HepG2 (cell line): ENCODE measurements at regions not wholly inside any gene's neighbourhood (a gene's known extent, or its start where the extent isn't known, plus 50 kb on each side); places are given as distances from the start of the nearest gene placed in this dataset.
A peak's percentile ranks its signal among the peaks of the same experiment; 100 is the strongest.

Experiments used
- ATAC-seq: fragments of 200-7000 bp; cut with Tn5 transposase; 3 replicates; pipeline ENCODE4 v1.9.1; 2020; ENCODE audit warnings: mild to moderate bottlenecking, moderate library complexity
- BruUV-seq: library from RNA; stranded (reverse); fragments of 400-500 nt; replicated peaks from 2 replicates; lab custom pipeline; 2021; lab: Mats Ljungman, UMichigan
- CTCF ChIA-PET: fragments of 300-600 bp; formaldehyde crosslinking; extraction: SDS; loops from one replicate; lab custom pipeline; 2021; ENCODE audit warnings: low total read pairs, inconsistent platforms, low intra/inter-chr PET ratio; lab: Yijun Ruan, JAX
- POLR2A ChIA-PET: fragments of 350-600 bp; sonication (Branson Sonifier 250); formaldehyde crosslinking; loops from one replicate; lab custom pipeline; 2020; ENCODE audit warnings: antibody characterized with exemption, inconsistent platforms; lab: Yijun Ruan, JAX
- DNase-seq: peaks from one replicate; pipeline ENCODE4 v3.0.0-alpha.2; 2015; ENCODE audit warnings: low spot score
- FAIRE-seq: peaks from 3 replicates; lab custom pipeline; 2011; peaks lifted over from hg19 to GRCh38; lab: Jason Lieb, UNC
- H2AFZ ChIP-seq: one replicate; pipeline ENCODE4 v1.6.1; 2011; ENCODE audit warnings: low read length, inconsistent platforms
- H3K27ac ChIP-seq: fragments of 300-600 bp; 3 replicates; pipeline ENCODE4 v1.8.0; 2011; ENCODE audit warnings: mixed run types, mild to moderate bottlenecking, mixed read lengths, low read length, inconsistent platforms; ENCODE audit not compliant: insufficient read depth; ENCODE audit errors: extremely low read length
- H3K27me3 ChIP-seq, 2 experiments: fragments of 200-600 bp in 1 of 2; 2 replicates in 1 of 2; 3 replicates in 1 of 2; pipeline versions ENCODE4 v1.6.0 to v1.8.0; 2011; ENCODE audit warnings: low read length in 2 of 2, mild to moderate bottlenecking in 2 of 2, moderate library complexity in 2 of 2, inconsistent platforms in 1 of 2; ENCODE audit not compliant: insufficient read depth in 2 of 2, control insufficient read depth in 1 of 2
- H3K36me3 ChIP-seq, 2 experiments: fragments of 200-600 bp in 1 of 2; replicated peaks in 1 of 2; 2 replicates in 1 of 2; 3 replicates in 1 of 2; pipeline versions ENCODE4 v1.5.1 to v1.8.0; 2011; ENCODE audit warnings: low read length in 2 of 2, inconsistent platforms in 1 of 2; ENCODE audit not compliant: insufficient read depth in 2 of 2, control insufficient read depth in 1 of 2
- H3K4me1 ChIP-seq: 2 replicates; pipeline ENCODE4 v1.5.1; 2012; ENCODE audit warnings: low read length, inconsistent platforms; ENCODE audit not compliant: insufficient read depth
- H3K4me2 ChIP-seq: 2 replicates; pipeline ENCODE4 v1.6.0; 2011; ENCODE audit warnings: low read depth, low read length, inconsistent platforms
- H3K4me3 ChIP-seq, 3 experiments: fragments of 200-600 bp in 1 of 3; sonication (generic), shearing (Covaris generic) in 1 of 3; replicated peaks in 1 of 3; 2 replicates each; pipeline ENCODE4 v1.5.1; 2011 to 2016; ENCODE audit warnings: low read length in 3 of 3, inconsistent platforms in 2 of 3, low read depth in 2 of 3, mild to moderate bottlenecking in 2 of 3, control low read depth in 1 of 3, mixed read lengths in 1 of 3; ENCODE audit not compliant: insufficient read depth in 1 of 3
- H3K79me2 ChIP-seq: one replicate; pipeline ENCODE4 v1.6.1; 2011; ENCODE audit warnings: low read length, inconsistent platforms; ENCODE audit not compliant: insufficient read depth
- H3K9ac ChIP-seq: 2 replicates; pipeline ENCODE4 v1.6.0; 2011; ENCODE audit warnings: mild to moderate bottlenecking, low read depth, low read length, inconsistent platforms; ENCODE audit not compliant: insufficient read depth
- H3K9me3 ChIP-seq: 2 replicates; pipeline ENCODE4 v1.5.1; 2012; ENCODE audit warnings: mild to moderate bottlenecking, low read length
- H4K20me1 ChIP-seq: 2 replicates; pipeline ENCODE4 v1.6.0; 2011; ENCODE audit warnings: inconsistent platforms, mild to moderate bottlenecking, low read length, moderate library complexity; ENCODE audit not compliant: insufficient read depth
- CREB1 ChIP-seq, 2 experiments: fragments of 450-650 bp in 1 of 2; IDR thresholded peaks; 2 replicates each; pipeline ENCODE4 v1.6.1; 2016 to 2017; ENCODE audit warnings: control low read depth in 1 of 2, mild to moderate bottlenecking in 1 of 2, missing compliant biosample characterization in 1 of 2, missing genetic modification characterization in 1 of 2
- HNF4G ChIP-seq, 2 experiments: sonication (generic) in 1 of 2; formaldehyde crosslinking in 1 of 2; IDR thresholded peaks; 2 replicates each; pipeline versions ENCODE4 v1.4.0 to v1.6.1; 2011 to 2020; ENCODE audit warnings: borderline replicate concordance in 2 of 2, low read depth in 2 of 2, mild to moderate bottlenecking in 2 of 2, low read length in 1 of 2, missing genetic modification reagents in 1 of 2, moderate library complexity in 1 of 2
- ZFP82 ChIP-seq: sonication (generic); formaldehyde crosslinking; IDR thresholded peaks from 2 replicates; pipeline ENCODE4 v1.5.1; 2020; ENCODE audit warnings: mild to moderate bottlenecking, missing genetic modification reagents, borderline replicate concordance
- ZNF788 ChIP-seq: sonication (generic); formaldehyde crosslinking; IDR thresholded peaks from 2 replicates; pipeline ENCODE4 v1.5.0; 2020; ENCODE audit warnings: mild to moderate bottlenecking, missing genetic modification reagents, borderline replicate concordance
- WGBS: methylation state at CpG from one replicate; pipeline ENCODE4 v1.1.6; 2017; ENCODE audit warnings: low lambda C conversion rate; 5-methylcytosine and 5-hydroxymethylcytosine counted together
- in situ Hi-C: cut with HindIII; loops from 2 replicates; pipeline ENCODE4 v1.10.0; 2017; ENCODE audit warnings: low pct_unique_long_range_greater_than_20kb; ENCODE audit not compliant: extremely low pct_ligation_motif_present
- intact Hi-C: fragments of 100-400 bp; cut with micrococcal nuclease; formaldehyde crosslinking; loops from one replicate; pipeline ENCODE4 v1.10.0; 2022; ENCODE audit not compliant: unreplicated experiment

DNA sequence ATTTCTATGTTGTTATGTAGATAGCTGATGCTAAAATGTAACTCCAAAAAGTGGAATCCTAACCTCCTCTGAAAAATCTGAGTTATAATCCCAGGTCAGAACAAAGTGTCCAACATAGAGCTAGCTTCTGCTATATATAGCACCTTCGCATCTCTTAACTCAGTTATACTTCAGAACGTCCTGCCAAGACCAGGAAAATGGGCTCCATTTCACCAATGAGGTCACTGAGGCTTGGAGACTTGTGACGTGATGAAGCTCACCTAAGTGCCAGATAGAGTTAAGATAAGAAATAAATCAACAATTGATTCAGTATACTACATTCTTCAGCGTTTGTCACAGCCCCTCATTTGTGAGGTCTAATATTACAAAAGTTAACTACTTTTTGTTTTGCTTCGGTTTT lies 88.8 kb downstream of the KCTD12 start:
- Histone ChIP-seq H3K27ac (no peak overlapping the region), H3K9ac (no peak overlapping the region), H2AFZ (no peak overlapping the region), H3K27me3 (no peaks in the 10 kb centered on the region), H4K20me1 (no peaks in the 10 kb centered on the region), H3K79me2 (no peaks in the 10 kb centered on the region), H3K36me3 (no peaks in the 10 kb centered on the region), H3K4me3 (no peak overlapping the region), H3K9me3 (no peaks in the 10 kb centered on the region), H3K4me1 (no peaks in the 10 kb centered on the region), H3K4me2 (no peak overlapping the region)
- no peak for ATAC-seq
- DNase-seq: no peak
- TF ChIP-seq CREB1 (IDR thresholded peaks at IDR 0.05) (peak; percentile 48), CREB1 (CRISPR knock-in tag; IDR thresholded peaks at IDR 0.05) (no peak), ZFP82 (no peak), ZNF788 (CRISPR knock-in tag) (no peak)
- in situ Hi-C loops (no loop called here), intact Hi-C loops (no loop called here)
- BruUV-seq: no TSS peak
- FAIRE-seq: no peak
- ChIA-PET POLR2A (no interaction called here), CTCF (no interaction called here)
- WGBS: 0% methylated on average over 5 of the region's 5 CpGs

DNA sequence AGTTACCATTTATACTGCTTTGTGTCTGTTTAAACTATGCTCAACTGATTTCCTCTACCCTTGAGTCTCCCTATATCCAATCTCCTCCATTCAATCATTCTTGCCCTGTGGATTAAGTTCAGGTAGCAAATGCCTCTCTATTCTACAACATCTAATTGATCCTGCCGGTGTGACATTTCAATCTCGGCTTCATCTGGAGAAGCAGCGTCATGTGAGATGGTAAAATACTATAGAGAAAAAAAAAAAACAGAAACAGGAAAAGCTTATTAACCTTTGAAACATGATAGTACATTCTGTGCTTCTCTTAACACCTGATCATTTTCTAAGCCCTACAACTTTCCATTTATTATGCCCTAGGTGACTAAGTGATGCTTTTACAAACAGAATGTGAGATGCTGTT lies 89.4 kb downstream of the KCTD12 start:
- ATAC-seq (no peak), DNase-seq (no peak), FAIRE-seq (no peak)
- POLR2A ChIA-PET: no interaction called here
- no peak for TF ChIP-seq HNF4G (IDR thresholded peaks at IDR 0.05; ENCODE audit: borderline replicate concordance, low read depth, low read length)
- no peak for TF ChIP-seq HNF4G (CRISPR knock-in tag; IDR thresholded peaks at IDR 0.05; ENCODE audit: borderline replicate concordance, low read depth)
- no peaks in the 10 kb centered on the region for H3K27me3 ChIP-seq
- no TSS peak for BruUV-seq
- H3K36me3 ChIP-seq: no peaks in the 10 kb centered on the region
- H3K4me3 ChIP-seq: no peak overlapping the region
- no peak overlapping the region for H3K9ac ChIP-seq
- no peak overlapping the region for H3K27ac ChIP-seq
- 0% methylated on average over 3 of the region's 3 CpGs for WGBS
- no peaks in the 10 kb centered on the region for H3K9me3 ChIP-seq
- H3K4me1 ChIP-seq: no peaks in the 10 kb centered on the region
- in situ Hi-C loops (no loop called here), intact Hi-C loops (no loop called here)
- H3K4me2 ChIP-seq: no peak overlapping the region
- H2AFZ ChIP-seq: no peak overlapping the region
- no peaks in the 10 kb centered on the region for H3K79me2 ChIP-seq
- CTCF ChIA-PET: no interaction called here
- H4K20me1 ChIP-seq: no peaks in the 10 kb centered on the region
